NCI-H1930 (cell line): ENCODE measurements at regions not wholly inside any gene's neighbourhood (a gene's known extent, or its start where the extent isn't known, plus 50 kb on each side); places are given as distances from the start of the nearest gene placed in this dataset.

ENCODE experiments used
- DNase-seq, 2 experiments: peaks; one replicate each; lab custom pipeline; 2025; lab: John Stamatoyannopoulos, UW

- no peak for DNase-seq
These were observed 66.8 kb upstream of the BCHE start for GRCh38 chr3:165903885-165904630.

- no peak for DNase-seq
These were observed 61.8 kb upstream of the BCHE start for GRCh38 chr3:165899066-165899465.

GRCh38 chr3:165897137-165897536 is 59.9 kb upstream of the BCHE start:
- no peak for DNase-seq

- no peak for DNase-seq
These were observed 58.7 kb upstream of the BCHE start for GRCh38 chr3:165895919-165896318.

GRCh38 chr3:165892565-165892964 is 55.3 kb upstream of the BCHE start:
- DNase-seq = no peak
